ENCODE measurements at regions not wholly inside any gene's neighbourhood (a gene's known extent, or its start where the extent isn't known, plus 50 kb on each side); places are given as distances from the start of the nearest gene placed in this dataset.

DNA sequence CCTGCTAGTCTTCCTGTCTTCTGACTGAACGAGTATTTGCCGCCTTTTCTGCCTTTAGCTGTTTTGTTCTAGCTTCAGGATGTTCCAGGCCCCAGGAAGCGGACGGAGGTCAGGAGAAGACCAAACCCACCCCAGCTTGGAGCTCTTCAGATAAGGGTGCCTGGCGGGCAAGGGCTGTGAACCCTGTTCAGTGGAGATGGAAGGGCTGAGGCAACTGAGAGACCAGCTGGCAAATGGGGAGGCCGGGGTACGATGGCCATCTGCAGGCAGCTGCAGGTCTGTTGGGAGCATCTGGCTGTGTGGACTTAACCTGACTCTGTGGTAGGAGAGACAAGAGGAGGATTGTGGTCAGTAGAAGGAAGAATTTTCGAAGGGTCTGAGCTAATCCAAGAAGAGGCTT lies 95.6 kb downstream of the CHST1 start:
- DNase-seq = no peak
- H3K4me3 ChIP-seq = no peak overlapping the region
- intact Hi-C loops (cut with DNase I; ENCODE audit: low total_unique reads) = no loop called here
- WGBS, 5 donors = 64 to 84% (median 69%) methylated on average over 8 of the region's 8 CpGs
- H3K4me1 ChIP-seq = no peaks in the 10 kb centered on the region
- H3K9me3 ChIP-seq = no peaks in the 10 kb centered on the region
- no peak overlapping the region for H3K27ac ChIP-seq
- no peaks in the 10 kb centered on the region for H3K36me3 ChIP-seq
- peaks cover 0 to 32% (median 0%) of the 10 kb centered on the region in 7 donors for H3K27me3 ChIP-seq (replicated peaks in 1 of 7)
- TF ChIP-seq POLR2A (IDR thresholded peaks at IDR 0.05) = no peak
- no peak for TF ChIP-seq CTCF (IDR thresholded peaks at IDR 0.05 in 8 of 11, conservative IDR thresholded peaks at IDR 0.05 in 3 of 11)
- no peak for TF ChIP-seq POLR2AphosphoS5 (IDR thresholded peaks at IDR 0.05)

- H3K9me3 ChIP-seq = no peaks in the 10 kb centered on the region
- H3K36me3 ChIP-seq = no peaks in the 10 kb centered on the region
- H3K4me1 ChIP-seq = no peaks in the 10 kb centered on the region
- TF ChIP-seq POLR2A (IDR thresholded peaks at IDR 0.05) (no peak), CTCF (IDR thresholded peaks at IDR 0.05 in 8 of 11, conservative IDR thresholded peaks at IDR 0.05 in 3 of 11) (no peak), POLR2AphosphoS5 (IDR thresholded peaks at IDR 0.05) (no peak)
- WGBS, 5 donors = 72 to 83% (median 74%) methylated on average over 4 of the region's 4 CpGs
- no peak for DNase-seq
- H3K27me3 ChIP-seq (replicated peaks in 1 of 7) = peaks cover 0 to 35% (median 0%) of the 10 kb centered on the region in 7 donors
- H3K27ac ChIP-seq = no peak overlapping the region
- H3K4me3 ChIP-seq = no peak overlapping the region
- intact Hi-C loops (cut with DNase I; ENCODE audit: low total_unique reads) = no loop called here
Measured at GRCh38 chr11:45568049-45568448, 97.4 kb downstream of the CHST1 start.

- H3K27me3 ChIP-seq (replicated peaks in 1 of 7) = peaks cover 0 to 41% (median 0%) of the 10 kb centered on the region in 7 donors
- H3K9me3 ChIP-seq = no peaks in the 10 kb centered on the region
- no peaks in the 10 kb centered on the region for H3K36me3 ChIP-seq
- no peak overlapping the region for H3K27ac ChIP-seq
- H3K4me3 ChIP-seq = no peak overlapping the region
- TF ChIP-seq POLR2A (IDR thresholded peaks at IDR 0.05) (no peak), CTCF (IDR thresholded peaks at IDR 0.05 in 8 of 11, conservative IDR thresholded peaks at IDR 0.05 in 3 of 11) (no peak), POLR2AphosphoS5 (IDR thresholded peaks at IDR 0.05) (no peak)
- peaks cover 0 to 8% (median 2%) of the 10 kb centered on the region in 6 donors for H3K4me1 ChIP-seq
- WGBS, 5 donors = 77 to 86% (median 78%) methylated on average over 4 of the region's 4 CpGs
- intact Hi-C loops (cut with DNase I; ENCODE audit: low total_unique reads) = no loop called here
- DNase-seq = no peak
Measured at GRCh38 chr11:45565446-45565988, 99.9 kb downstream of the CHST1 start.

DNA sequence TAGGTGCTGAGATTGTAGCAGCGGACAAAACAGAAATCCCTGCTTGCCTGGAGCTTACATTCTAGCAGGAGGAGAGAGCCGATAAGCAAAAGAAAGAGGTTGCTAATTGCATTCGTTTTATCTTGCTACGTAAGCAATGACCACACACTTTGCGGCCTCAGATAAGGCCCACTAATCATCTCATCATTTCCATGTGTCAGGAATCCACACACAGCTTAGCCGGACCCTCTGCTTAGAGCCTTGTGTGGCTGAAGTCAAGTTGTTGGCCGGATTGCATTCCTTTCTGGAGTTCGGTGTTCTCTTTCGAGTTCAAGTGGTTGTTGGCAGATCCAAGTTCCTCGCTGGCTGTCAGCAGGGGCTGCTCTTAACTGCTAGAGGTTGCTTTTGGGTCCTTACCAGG lies 101.6 kb downstream of the CHST1 start:
- DNase-seq = no peak
- intact Hi-C loops (cut with DNase I; ENCODE audit: low total_unique reads) = no loop called here
- Histone ChIP-seq H3K27me3 (replicated peaks in 1 of 7) (peaks cover 0 to 44% (median 0%) of the 10 kb centered on the region in 7 donors), H3K4me1 (peaks cover 0 to 13% (median 3%) of the 10 kb centered on the region in 6 donors), H3K27ac (no peak overlapping the region), H3K4me3 (no peak overlapping the region), H3K9me3 (no peaks in the 10 kb centered on the region), H3K36me3 (no peaks in the 10 kb centered on the region)
- 47 to 54% (median 48%) methylated on average over 10 of the region's 10 CpGs for WGBS, 5 donors
- TF ChIP-seq POLR2A (IDR thresholded peaks at IDR 0.05) = no peak
- no peak for TF ChIP-seq POLR2AphosphoS5 (IDR thresholded peaks at IDR 0.05)
- TF ChIP-seq CTCF (IDR thresholded peaks at IDR 0.05 in 8 of 11, conservative IDR thresholded peaks at IDR 0.05 in 3 of 11) = no peak
